ENCODE measurements at regions not wholly inside any gene's neighbourhood (a gene's known extent, or its start where the extent isn't known, plus 50 kb on each side); places are given as distances from the start of the nearest gene placed in this dataset.

DNA sequence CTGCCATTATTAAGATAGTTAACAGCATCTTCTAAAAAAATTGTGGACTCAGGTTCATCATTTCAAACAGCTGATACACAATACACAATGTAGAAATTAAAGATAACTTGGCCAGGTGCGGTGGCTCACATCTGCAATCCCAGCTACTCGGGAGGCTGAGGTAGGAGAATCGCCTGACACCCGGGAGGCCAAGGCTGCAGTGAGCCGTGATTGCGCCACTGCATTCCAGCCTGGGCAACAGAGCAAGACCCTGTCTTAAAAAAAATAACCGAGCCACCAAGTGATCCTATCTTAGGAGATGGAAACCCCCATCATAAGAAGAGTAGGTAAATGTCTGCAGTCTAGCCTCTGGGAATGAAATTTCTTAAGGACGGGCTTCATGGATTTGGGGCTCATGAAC, 241.7 kb downstream of the PIK3R1 start:
- DNase-seq = no peak

- DNase-seq = no peak
These were observed 243.0 kb downstream of the PIK3R1 start for GRCh38 chr5:68458416-68459021.

- DNase-seq = no peak
These were observed 243.7 kb downstream of the PIK3R1 start for GRCh38 chr5:68459093-68459809.

DNA sequence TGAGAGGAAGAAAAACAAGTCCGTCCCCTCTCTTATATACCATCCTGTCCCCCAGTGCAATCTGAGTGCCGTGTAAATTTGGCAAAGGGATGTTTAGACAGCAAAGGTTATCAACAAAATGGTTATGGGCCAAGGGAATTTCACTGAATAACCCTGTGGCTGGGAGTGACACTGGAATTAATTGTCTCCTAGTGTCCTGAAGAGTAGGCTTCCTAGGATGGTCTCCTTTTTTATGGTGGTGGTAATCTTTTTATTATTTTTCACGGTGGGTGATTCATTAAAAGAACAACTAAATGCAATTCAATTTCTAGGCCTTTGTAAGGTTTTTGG, 244.2 kb downstream of the PIK3R1 start:
- DNase-seq = no peak

GRCh38 chr5:68460147-68460798, 244.7 kb downstream of the PIK3R1 start:
- peak; percentile 10 for DNase-seq

- DNase-seq = no peak
These were observed 248.1 kb downstream of the PIK3R1 start for GRCh38 chr5:68463606-68464005.

GRCh38 chr5:68464424-68464823, 248.9 kb downstream of the PIK3R1 start:
- DNase-seq = no peak

- DNase-seq = no peak
These were observed 249.6 kb downstream of the PIK3R1 start for GRCh38 chr5:68465133-68465532.

DNA sequence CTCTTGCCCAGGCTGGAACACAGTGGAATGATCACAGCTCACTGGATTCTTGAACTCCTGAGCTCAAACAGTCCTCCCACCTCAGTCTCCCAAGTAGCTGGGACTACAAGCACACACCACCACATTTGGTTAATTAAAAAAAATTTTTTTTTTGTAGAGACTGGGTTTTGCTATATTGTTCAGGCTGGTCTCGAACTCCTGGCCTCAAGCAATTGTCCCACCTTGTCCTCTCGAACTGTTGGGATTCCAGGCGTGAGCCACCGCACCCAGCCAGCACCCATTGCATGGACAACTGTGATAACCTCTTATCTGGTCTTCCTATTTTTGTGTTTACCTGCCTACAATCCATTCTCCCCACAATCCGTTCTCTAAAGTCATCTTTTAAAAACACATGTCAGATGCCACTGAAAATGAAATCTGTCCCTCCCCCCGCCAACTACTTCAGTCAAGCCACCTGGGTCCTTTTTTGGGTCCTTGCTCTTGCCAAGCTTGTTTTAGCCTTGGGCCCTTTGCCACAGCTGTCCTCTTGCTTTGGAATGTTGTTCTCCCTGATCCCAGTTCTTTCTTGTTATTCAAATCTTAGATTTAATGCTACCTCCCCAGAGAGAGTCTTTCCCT, 250.5 kb downstream of the PIK3R1 start:
- DNase-seq = no peak

DNA sequence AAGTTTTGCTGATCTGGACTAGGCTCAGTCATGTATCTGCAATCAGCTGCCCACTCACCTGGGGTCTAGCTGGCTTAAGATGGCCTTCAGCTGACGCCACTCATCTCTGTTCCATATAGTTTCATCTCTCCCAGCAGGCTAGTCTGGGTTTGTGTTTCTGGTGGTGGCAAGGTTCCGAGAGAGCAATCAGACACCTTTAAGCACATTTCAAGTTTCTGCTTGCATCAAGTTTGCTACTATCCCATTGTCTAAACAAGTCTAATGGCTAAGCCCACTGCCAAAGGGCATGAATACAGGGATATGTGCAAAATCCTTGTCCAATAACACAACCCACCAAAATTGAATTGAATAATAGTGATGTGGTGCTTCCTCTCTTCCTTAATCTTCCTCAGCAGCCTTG, 251.7 kb downstream of the PIK3R1 start:
- DNase-seq = no peak

- no peak for DNase-seq
These were observed 252.2 kb downstream of the PIK3R1 start for GRCh38 chr5:68467794-68468193.

DNA sequence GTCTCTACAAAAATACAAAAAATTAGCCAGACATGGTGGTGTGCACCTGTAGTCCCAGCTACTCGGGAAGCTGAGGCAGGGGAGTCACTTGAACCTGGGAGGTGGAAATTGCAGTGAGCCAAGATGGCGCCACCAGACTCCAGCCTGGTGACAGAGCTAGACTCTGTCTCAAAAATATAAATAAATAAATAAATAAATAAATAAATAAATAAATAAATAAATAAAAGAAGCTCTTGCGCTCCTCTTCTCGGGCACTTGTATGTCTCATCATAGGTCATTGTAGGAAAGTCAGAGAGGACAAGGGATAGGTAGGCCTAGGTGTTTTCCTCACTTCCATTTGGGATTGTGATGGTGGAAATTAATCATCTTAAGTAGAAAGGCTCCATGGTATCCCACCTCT, 252.8 kb downstream of the PIK3R1 start:
- no peak for DNase-seq

GRCh38 chr5:68475476-68475983, 260.0 kb downstream of the PIK3R1 start:
- DNase-seq = no peak

- DNase-seq = no peak
These were observed 261.3 kb downstream of the PIK3R1 start for GRCh38 chr5:68476854-68477253.

DNA sequence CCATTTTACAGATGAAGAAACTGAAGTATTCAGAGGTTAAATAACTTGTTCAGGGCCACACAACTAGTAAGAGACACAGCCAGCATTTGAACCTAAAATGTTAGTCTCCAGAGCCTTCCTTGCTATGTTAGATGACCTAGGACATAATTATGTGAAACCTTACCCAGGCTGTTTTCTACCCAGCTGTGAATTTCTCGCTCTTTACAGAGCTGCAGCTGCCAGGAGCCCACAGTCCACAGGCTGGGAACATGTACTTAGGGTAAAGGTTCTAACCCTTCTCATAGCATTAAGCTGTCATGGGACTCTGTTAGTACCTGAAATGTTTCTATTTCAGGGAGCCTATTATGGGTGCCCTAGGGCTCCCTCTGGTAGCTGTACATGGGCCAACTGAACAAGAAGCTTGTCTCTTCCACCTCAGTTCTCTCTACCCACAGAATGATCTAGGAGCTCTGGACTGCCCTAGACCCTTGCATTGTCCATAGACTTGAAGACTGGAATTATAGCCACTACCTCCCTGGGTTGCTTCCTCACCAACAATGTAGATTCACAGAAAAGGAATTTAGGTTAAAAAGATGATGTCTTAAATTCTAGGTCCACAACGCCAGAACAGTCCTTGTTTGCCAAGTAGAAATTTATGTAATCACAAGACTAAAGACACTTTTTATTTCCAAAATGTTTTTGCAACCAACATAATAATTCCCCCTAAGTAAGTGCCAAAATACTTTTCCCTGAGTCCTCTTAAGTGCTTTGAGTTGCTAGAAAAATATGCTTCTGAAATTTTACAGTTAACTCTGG, 262.9 kb downstream of the PIK3R1 start:
- DNase-seq = no peak

DNA sequence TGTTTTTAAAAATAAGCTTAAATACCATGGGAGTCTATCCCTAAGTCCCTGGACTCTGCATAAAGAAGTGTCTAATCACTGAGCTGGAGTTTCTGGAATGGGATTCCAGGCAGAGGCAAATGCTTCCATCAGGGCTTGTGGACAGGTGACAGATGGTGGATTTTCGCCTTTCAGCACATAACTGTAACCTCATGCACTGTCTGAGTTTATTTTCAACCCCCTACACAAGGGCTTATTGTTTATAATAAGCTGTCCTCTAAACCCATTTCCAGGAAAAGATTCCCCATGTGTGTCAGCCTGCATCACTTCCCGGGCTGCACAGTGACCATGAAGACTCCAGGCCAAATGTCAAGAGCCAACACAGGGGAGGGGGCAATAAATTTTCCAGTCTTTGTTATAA, 264.0 kb downstream of the PIK3R1 start:
- no peak for DNase-seq

DNA sequence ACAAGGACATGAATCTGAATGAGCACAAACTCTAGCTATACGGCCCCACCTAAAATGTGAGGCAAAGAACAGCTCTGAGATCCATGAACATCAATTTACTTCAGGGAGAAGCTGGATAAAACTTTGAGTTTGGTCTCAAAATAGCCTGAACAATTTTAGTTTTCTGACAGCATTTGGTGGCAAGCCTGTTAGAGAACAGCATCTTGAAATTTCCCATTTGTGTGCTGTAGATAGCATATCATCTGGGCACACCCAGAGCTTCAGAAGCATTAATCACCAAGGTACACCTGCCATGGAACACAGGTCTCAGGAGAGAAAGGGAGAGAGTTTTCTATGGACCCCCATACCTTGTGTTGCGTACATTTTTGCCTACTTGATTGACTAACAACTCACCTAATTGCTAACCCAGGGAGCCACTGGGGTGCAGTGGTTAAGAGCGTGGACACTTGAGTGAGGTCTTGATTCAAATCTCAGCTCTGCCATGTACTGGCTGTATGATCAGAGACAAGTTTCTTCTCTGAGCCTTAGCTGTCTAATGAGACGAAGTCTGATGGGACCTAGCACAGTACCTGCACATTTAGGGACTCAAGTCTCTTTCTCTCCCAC, 264.9 kb downstream of the PIK3R1 start:
- no peak for DNase-seq

DNA sequence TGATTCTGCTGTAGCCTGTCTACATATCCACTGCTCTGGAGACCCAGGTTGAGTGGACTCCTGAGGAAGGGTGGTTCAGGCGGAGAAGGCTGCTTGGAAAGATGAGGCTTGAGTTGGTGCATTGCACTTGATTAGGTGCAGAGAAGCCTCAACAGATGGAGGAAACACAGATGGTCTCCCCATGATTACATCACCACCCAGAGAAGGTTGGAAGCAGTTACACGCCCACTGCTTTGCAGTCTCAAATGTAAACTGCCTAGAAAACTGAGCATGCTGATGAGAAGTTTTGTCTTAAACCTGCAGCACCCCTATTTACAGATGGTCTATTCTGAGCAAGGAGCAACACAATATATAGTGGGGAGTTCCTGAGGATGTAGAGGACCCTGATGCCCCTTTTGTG, 266.6 kb downstream of the PIK3R1 start:
- no peak for DNase-seq

GRCh38 chr5:68484307-68485068, 268.9 kb downstream of the PIK3R1 start:
- no peak for DNase-seq

- DNase-seq = no peak
These were observed 274.0 kb downstream of the PIK3R1 start for GRCh38 chr5:68489556-68489955.

GRCh38 chr5:68490406-68490805, 274.9 kb downstream of the PIK3R1 start:
- DNase-seq = no peak

GRCh38 chr5:68494771-68495170, 279.2 kb downstream of the PIK3R1 start:
- DNase-seq = no peak
